GM21723 (cell line): ENCODE measurements at regions not wholly inside any gene's neighbourhood (a gene's known extent, or its start where the extent isn't known, plus 50 kb on each side); places are given as distances from the start of the nearest gene placed in this dataset.
"Not testable (repeated sequence)": the region's sequence is repeated elsewhere in the genome, so short reads cannot be mapped to it uniquely, and the experiment has no call there.

ENCODE experiments used
- ATAC-seq: cut with Tn5 transposase; IDR thresholded peaks from one replicate; pipeline ENCODE4 v1.9.1; 2021; ENCODE audit warnings: mild to moderate bottlenecking, moderate library complexity; ENCODE audit not compliant: unreplicated experiment

DNA sequence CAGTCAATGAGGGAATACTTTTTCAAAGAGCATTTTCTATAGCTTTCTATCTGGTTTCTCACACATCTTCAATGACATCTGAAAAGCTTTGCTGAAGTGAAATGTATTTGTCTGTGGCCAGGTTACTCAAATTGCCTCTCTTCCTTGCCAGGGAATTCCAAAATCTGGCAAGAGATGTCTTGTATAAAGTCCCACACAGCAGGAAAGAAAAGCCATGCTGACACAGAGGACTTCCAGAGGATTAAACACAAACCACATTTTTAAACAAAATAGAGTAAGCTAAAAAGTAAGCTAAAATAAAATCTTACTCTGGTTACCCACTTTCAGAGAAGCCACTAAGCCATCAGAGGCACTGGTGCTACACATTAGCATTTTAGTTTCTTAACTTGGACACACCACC, 93.1 kb upstream of the BCAR3 start:
- no peak for ATAC-seq

- ATAC-seq = no peak
Measured at GRCh38 chr1:93773049-93773838, 91.6 kb upstream of the BCAR3 start.

DNA sequence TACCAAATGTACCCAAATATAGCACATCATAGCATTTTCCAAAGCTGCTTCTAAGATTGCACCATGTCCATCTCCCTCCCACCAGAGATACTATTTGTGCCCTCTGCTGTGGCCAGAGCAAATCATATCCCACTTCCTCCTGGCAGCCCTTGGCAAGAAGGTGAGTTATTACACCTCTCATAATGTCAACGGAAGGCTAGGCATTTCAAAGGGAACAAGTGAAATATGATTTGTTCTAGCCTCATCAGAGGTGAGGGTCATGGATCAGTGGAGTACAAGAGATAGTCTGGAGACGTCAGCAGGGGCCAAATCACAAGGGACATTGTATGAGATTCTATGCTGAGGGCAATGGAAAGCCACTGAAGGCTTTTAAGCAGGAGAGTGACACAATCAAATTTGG, 90.2 kb upstream of the BCAR3 start:
- ATAC-seq = no peak

DNA sequence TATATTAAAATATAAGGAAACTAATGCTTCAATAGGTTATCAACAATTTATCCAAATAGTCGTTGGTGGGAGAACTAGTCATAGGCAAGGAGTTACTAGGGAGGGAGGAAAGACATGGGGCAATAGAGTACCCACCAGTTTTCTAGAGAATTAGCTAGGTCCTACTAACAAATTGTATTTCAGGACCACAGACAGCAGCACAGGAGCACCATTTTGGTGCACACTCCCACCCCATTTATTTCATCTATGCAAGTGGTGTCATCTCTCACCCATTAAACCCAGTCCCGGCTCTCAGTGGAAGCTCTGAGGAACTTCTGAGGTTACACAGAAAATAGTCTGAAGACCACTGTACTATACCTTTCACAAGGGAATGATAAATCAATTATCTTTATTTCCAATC, 89.0 kb upstream of the BCAR3 start:
- ATAC-seq = no peak

- no peak for ATAC-seq
Measured at GRCh38 chr1:93769777-93770176, 88.1 kb upstream of the BCAR3 start.

DNA sequence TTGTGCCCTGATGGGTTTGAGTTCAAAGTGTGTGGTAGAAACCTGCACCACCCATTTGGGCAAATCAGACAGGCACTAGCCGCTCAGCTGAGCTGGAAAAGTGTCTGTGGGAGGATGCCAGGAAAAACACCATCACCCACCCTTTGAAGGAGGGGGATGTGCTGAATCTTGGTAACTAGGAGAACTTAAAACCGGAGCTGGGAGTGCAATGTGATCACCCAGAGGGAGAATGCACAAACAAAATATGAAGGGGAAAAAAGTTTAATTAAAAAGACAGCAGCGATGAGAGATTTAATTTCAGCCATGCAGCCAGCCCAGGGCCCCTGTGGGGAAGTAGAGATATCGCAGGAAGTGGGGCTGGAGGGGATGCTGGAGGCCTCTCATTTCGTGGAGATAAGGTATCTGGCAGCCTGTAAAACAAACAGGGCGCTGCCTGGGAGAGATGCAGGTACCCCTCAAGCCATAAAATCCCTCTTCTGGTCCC, 86.8 kb upstream of the BCAR3 start:
- no peak for ATAC-seq

GRCh38 chr1:93766451-93766850, 84.8 kb upstream of the BCAR3 start:
- ATAC-seq = no peak

DNA sequence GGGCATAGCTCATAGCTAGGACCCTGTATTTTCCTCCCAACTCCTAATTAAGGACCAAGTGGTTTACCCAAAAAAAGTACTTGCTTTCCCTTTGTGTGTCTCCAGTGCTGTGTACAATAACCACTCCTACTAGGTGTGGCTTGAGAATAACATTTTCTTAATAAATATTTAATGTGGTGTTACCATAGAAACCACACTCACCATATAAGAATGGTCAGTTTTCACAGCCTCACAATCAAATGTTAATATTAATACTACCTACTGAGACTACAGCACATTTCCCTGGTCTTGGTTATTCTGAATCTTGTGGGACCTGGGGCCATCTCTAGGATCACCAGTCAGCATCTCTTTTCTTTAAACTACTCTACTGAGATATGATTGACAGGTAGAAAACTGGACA, 83.5 kb upstream of the BCAR3 start:
- no peak for ATAC-seq

GRCh38 chr1:93764366-93764750, 82.7 kb upstream of the BCAR3 start:
- no peak for ATAC-seq

GRCh38 chr1:93763704-93764365, 82.2 kb upstream of the BCAR3 start:
- no peak for ATAC-seq

- no peak for ATAC-seq
Measured at GRCh38 chr1:93758842-93759515, 77.3 kb upstream of the BCAR3 start.

GRCh38 chr1:93757256-93758036, 75.8 kb upstream of the BCAR3 start:
- no peak for ATAC-seq

DNA sequence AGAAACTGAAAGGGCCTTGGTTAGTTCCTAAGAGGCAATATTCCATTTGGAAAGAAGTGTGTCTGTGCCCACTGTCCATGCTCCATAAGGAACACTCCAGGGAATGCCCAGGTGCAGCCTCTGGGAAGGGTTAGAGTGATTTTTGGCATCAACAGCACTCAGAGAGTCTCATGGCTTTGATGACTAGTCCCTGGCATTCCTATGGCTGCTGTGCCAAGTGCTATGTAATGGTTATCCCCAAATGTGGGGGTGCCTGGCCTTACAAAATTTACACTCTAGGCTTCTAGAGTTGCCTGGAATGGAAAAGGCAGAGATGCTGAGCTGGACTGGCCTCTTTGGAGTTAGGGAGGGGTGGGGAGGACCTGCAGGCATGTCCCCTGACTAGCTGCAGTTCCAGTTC, 75.0 kb upstream of the BCAR3 start:
- ATAC-seq = no peak

GRCh38 chr1:93755251-93755715, 73.6 kb upstream of the BCAR3 start:
- not testable (repeated sequence) for ATAC-seq

GRCh38 chr1:93753791-93754763, 72.4 kb upstream of the BCAR3 start:
- no peak for ATAC-seq

DNA sequence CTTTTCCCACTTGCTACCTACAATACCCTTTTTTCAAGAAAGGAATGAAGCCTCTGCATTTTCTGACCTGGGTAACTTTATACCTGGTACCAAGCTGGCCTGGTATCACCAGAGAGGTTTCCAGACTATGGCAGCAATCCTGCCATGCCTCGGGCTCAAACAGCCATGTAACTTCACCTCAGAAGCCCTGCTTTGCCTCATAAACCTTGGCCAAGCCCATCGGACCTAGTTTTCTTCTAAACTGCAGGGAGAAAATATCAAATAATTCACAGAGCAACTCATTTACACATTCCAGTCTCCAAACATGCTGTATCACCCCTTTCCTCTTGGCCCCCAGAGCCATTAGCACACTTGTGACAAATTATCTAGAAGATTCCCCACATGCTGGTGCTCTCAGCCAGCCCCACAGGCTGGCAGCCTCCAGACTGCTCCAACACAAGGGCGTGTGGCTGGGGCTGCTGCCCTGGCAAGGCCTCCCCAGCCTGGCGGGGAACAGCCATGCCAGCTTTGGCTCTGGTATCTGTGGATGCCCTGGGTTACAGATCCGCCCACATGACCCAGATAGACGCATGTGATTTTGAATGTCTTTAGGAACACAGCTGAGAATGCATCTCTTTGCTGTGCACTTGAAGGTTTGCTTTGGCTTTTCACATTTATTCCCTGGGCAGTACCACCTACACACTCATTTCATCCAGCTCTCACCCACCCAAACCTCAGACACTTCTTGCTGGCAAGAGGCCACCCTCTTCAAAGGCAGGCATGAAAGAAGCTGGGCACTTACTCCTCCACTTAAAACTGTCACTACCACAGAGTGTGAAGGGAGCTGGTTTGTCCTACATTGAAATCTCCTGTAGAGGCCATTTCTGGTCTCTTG, 70.0 kb upstream of the BCAR3 start:
- ATAC-seq = no peak

DNA sequence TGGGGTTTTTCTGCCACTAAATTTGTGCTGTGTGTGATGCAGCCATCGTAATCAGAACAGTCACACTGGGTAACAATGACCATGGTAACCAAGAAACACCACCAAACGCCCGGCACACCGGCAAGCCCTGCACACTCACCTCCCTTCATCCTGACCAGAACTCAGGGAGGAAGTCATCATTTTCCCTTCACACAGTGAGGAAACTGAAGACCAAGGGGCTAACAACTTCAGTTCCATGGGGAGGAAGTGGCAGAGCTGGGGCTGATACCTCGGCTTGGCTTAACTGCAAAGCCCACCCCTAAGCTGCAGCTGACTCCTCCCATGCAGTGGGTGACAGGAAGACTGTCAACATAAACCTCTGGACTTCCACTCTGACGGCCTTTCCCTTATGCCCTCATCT, 69.3 kb upstream of the BCAR3 start:
- ATAC-seq = no peak

GRCh38 chr1:93749894-93750301, 68.3 kb upstream of the BCAR3 start:
- ATAC-seq = peak; percentile 50

DNA sequence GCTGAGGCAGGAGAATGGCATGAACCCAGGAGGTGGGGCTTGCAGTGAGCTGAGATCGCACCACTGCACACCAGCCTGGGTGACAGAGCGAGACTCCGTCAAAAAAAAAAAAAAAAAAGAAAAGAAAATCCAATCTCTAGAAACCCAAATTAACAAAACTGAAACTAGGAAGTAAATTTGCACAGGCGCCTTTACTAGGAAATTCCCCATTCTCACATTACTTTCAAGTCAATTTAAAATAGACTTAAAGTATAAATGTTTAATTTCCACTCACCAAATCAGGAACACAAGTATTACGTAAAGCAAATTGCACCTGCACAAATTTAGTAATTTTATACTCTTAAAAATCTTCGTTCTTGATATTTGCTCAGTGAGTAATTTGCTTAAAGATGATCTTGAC, 67.8 kb upstream of the BCAR3 start:
- ATAC-seq = no peak
